ENCODE measurements at regions not wholly inside any gene's neighbourhood (a gene's known extent, or its start where the extent isn't known, plus 50 kb on each side); places are given as distances from the start of the nearest gene placed in this dataset.
"Not testable (repeated sequence)": the region's sequence is repeated elsewhere in the genome, so short reads cannot be mapped to it uniquely, and the experiment has no call there.

- DNase-seq, result no peak
These were observed 171.9 kb upstream of the CCDC54 start for GRCh38 chr3:107205358-107205757.

GRCh38 chr3:107206141-107206540 is 171.1 kb upstream of the CCDC54 start:
- peak in 14 of 56 donors; percentile 4 to 67 (median 23) for DNase-seq

- DNase-seq, result no peak
These were observed 170.3 kb upstream of the CCDC54 start for GRCh38 chr3:107206945-107207344.

GRCh38 chr3:107208100-107208499 is 169.1 kb upstream of the CCDC54 start:
- DNase-seq, result peak in 19 of 56 donors; percentile 9 to 57 (median 27)

GRCh38 chr3:107208796-107209195 is 168.4 kb upstream of the CCDC54 start:
- DNase-seq, result no peak

- DNase-seq, result no peak
These were observed 167.8 kb upstream of the CCDC54 start for GRCh38 chr3:107209302-107209990.

- no peak for DNase-seq
These were observed 165.6 kb upstream of the CCDC54 start for GRCh38 chr3:107211608-107212007.

- DNase-seq, result no peak
These were observed 164.6 kb upstream of the CCDC54 start for GRCh38 chr3:107212618-107213017.

GRCh38 chr3:107213044-107213669 is 164.1 kb upstream of the CCDC54 start:
- no peak for DNase-seq

GRCh38 chr3:107216229-107216628 is 161.0 kb upstream of the CCDC54 start:
- no peak for DNase-seq

- peak in 2 of 56 donors; percentile 10 to 19 for DNase-seq
These were observed 160.5 kb upstream of the CCDC54 start for GRCh38 chr3:107216711-107217110.

- DNase-seq, result no peak
These were observed 160.1 kb upstream of the CCDC54 start for GRCh38 chr3:107217172-107217571.

- DNase-seq, result peak in 3 of 56 donors; percentile 21 to 50 (median 30)
These were observed 158.4 kb upstream of the CCDC54 start for GRCh38 chr3:107218864-107219269.

- no peak for DNase-seq
These were observed 156.7 kb upstream of the CCDC54 start for GRCh38 chr3:107220538-107220937.

GRCh38 chr3:107221856-107222255 is 155.4 kb upstream of the CCDC54 start:
- DNase-seq, result no peak

GRCh38 chr3:107222907-107223306 is 154.3 kb upstream of the CCDC54 start:
- DNase-seq, result no peak

- no peak for DNase-seq
These were observed 153.1 kb upstream of the CCDC54 start for GRCh38 chr3:107224026-107224596.

GRCh38 chr3:107227091-107227490 is 150.1 kb upstream of the CCDC54 start:
- DNase-seq, result no peak

- not testable (repeated sequence) for DNase-seq
These were observed 143.4 kb upstream of the CCDC54 start for GRCh38 chr3:107233877-107234276.

- peak in 10 of 56 donors; percentile 8 to 57 (median 16) for DNase-seq
These were observed 141.9 kb upstream of the CCDC54 start for GRCh38 chr3:107235193-107235927.

GRCh38 chr3:107235928-107236315 is 141.3 kb upstream of the CCDC54 start:
- peak in 40 of 56 donors; percentile 2 to 84 (median 46) for DNase-seq

Data from amygdala (tissue), 56 donors.